K562 (cell line): ENCODE measurements at regions not wholly inside any gene's neighbourhood (a gene's known extent, or its start where the extent isn't known, plus 50 kb on each side); places are given as distances from the start of the nearest gene placed in this dataset.

ENCODE experiments used
- EHMT2 ChIP-seq: fragments of 450-650 bp; IDR thresholded peaks from 2 replicates; pipeline ENCODE4 v1.6.1; 2018; ENCODE audit warnings: antibody characterized with exemption
- ETV1 ChIP-seq: fragments of 450-650 bp; conservative IDR thresholded peaks from 2 replicates; pipeline ENCODE4 v1.6.1; 2016; ENCODE audit warnings: missing genetic modification characterization, control low read depth, low read depth, missing compliant biosample characterization
- ETV5 ChIP-seq: sonication (generic); formaldehyde crosslinking; IDR thresholded peaks from 2 replicates; pipeline ENCODE4 v1.4.0; 2020; ENCODE audit warnings: low read depth, mild to moderate bottlenecking, missing genetic modification reagents
- HLTF ChIP-seq: fragments of 450-650 bp; IDR thresholded peaks from 2 replicates; pipeline ENCODE4 v1.6.1; 2016
- HMG20B ChIP-seq: fragments of 250-450 bp; sonication (Bioruptor Pico); IDR thresholded peaks from 2 replicates; pipeline ENCODE4 v1.5.0; 2021; ENCODE audit warnings: mild to moderate bottlenecking
- ZBED1 ChIP-seq: IDR thresholded peaks from 2 replicates; pipeline ENCODE4 v1.6.1; 2014
- ZNF444 ChIP-seq: fragments of 250-450 bp; sonication (Bioruptor Pico); IDR thresholded peaks from 2 replicates; pipeline ENCODE4 v1.4.0; 2020; ENCODE audit warnings: mild to moderate bottlenecking, moderate library complexity
- ZNF57 ChIP-seq: fragments of 450-650 bp; formaldehyde crosslinking; IDR thresholded peaks from 2 replicates; pipeline ENCODE4 v1.4.0; 2020; ENCODE audit warnings: mild to moderate bottlenecking, moderate library complexity
- TF ChIP-seq, protein P1 (sequence below), 2 experiments: fragments of 150-350 bp in 1 of 2; IDR thresholded peaks; 2 replicates each; pipeline ENCODE4 v1.6.1; 2012 to 2016; ENCODE audit warnings: low read depth in 2 of 2, low read length in 2 of 2, mild to moderate bottlenecking in 1 of 2, moderate library complexity in 1 of 2
- TF ChIP-seq, protein P2 (sequence below): fragments of 450-650 bp; IDR thresholded peaks from one replicate; pipeline ENCODE4 v1.6.1; 2018; ENCODE audit warnings: mild to moderate bottlenecking, moderate library complexity; ENCODE audit not compliant: partially characterized antibody
- TF ChIP-seq, protein P3 (sequence below): fragments of 450-650 bp; formaldehyde crosslinking; IDR thresholded peaks from 2 replicates; pipeline ENCODE4 v1.4.0; 2022; ENCODE audit warnings: missing genetic modification characterization
- TF ChIP-seq, protein P4 (sequence below), 2 experiments: IDR thresholded peaks; 2 replicates each; pipeline ENCODE4 v1.6.1; 2011; ENCODE audit warnings: borderline replicate concordance in 1 of 2, control low read depth in 1 of 2, low read depth in 1 of 2, low read length in 1 of 2, mild to moderate bottlenecking in 1 of 2, mixed read lengths in 1 of 2, moderate library complexity in 1 of 2; ENCODE audit not compliant: insufficient read depth in 1 of 2, insufficient read length in 1 of 2, poor library complexity in 1 of 2, severe bottlenecking in 1 of 2; ENCODE audit errors: extremely low read depth in 1 of 2

DNA sequence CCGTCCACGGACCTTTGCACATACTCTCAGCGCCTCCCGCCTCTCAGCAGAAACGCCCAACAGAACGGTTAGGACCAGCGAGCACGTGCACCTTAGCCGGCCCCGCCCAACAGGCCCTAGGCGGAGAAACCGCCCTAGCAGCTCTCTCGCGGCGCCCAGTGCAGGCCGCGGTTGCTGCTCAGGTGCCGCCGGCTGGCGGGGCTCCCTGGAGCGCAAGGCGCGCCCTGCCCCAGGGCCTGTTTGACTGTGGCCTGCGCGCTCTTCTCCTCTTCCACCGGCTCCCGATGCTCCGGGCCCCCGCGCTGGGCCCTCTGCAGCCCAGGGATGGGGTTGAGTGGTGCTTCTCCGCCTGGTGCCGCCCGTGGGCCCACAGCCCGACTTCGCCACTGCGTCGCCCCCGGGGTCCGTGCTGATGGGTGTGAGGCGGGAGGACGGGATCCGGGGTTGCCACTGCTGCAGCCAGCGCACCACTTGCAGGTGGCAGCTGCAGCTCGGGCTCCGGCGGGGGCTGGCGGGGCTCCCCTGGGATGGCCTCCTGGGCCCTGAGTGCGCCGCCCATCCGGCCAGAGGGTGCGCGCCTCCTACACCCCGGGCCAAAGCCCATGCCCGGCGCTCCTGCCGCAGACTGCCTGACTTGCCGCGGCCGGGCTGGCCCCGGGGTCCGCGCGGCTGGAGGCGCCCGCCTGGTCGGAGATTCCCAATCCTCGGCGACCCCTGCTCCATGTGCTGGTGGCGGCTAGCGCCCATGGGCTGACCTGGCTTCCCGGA is 1889.4 kb upstream of the CDH9 start (continued):
- TF ChIP-seq, protein P1, sequence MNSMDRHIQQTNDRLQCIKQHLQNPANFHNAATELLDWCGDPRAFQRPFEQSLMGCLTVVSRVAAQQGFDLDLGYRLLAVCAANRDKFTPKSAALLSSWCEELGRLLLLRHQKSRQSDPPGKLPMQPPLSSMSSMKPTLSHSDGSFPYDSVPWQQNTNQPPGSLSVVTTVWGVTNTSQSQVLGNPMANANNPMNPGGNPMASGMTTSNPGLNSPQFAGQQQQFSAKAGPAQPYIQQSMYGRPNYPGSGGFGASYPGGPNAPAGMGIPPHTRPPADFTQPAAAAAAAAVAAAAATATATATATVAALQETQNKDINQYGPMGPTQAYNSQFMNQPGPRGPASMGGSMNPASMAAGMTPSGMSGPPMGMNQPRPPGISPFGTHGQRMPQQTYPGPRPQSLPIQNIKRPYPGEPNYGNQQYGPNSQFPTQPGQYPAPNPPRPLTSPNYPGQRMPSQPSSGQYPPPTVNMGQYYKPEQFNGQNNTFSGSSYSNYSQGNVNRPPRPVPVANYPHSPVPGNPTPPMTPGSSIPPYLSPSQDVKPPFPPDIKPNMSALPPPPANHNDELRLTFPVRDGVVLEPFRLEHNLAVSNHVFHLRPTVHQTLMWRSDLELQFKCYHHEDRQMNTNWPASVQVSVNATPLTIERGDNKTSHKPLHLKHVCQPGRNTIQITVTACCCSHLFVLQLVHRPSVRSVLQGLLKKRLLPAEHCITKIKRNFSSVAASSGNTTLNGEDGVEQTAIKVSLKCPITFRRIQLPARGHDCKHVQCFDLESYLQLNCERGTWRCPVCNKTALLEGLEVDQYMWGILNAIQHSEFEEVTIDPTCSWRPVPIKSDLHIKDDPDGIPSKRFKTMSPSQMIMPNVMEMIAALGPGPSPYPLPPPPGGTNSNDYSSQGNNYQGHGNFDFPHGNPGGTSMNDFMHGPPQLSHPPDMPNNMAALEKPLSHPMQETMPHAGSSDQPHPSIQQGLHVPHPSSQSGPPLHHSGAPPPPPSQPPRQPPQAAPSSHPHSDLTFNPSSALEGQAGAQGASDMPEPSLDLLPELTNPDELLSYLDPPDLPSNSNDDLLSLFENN (IDR thresholded peaks at IDR 0.05; ENCODE audit: low read depth in 2 of 2, low read length in 2 of 2): no peak
- TF ChIP-seq, protein P2, sequence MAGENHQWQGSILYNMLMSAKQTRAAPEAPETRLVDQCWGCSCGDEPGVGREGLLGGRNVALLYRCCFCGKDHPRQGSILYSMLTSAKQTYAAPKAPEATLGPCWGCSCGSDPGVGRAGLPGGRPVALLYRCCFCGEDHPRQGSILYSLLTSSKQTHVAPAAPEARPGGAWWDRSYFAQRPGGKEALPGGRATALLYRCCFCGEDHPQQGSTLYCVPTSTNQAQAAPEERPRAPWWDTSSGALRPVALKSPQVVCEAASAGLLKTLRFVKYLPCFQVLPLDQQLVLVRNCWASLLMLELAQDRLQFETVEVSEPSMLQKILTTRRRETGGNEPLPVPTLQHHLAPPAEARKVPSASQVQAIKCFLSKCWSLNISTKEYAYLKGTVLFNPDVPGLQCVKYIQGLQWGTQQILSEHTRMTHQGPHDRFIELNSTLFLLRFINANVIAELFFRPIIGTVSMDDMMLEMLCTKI: no peak
- TF ChIP-seq ETV5 (no peak), ETV1 (tag) (no peak), ZBED1 (no peak), ZNF444 (CRISPR knock-in tag) (no peak), ZNF57 (CRISPR knock-in tag) (no peak), HLTF (no peak), EHMT2 (no peak), HMG20B (no peak)
- TF ChIP-seq, protein P3, sequence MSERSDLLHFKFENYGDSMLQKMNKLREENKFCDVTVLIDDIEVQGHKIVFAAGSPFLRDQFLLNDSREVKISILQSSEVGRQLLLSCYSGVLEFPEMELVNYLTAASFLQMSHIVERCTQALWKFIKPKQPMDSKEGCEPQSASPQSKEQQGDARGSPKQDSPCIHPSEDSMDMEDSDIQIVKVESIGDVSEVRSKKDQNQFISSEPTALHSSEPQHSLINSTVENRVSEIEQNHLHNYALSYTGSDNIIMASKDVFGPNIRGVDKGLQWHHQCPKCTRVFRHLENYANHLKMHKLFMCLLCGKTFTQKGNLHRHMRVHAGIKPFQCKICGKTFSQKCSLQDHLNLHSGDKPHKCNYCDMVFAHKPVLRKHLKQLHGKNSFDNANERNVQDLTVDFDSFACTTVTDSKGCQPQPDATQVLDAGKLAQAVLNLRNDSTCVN (CRISPR knock-in tag): no peak
- TF ChIP-seq, protein P4, sequence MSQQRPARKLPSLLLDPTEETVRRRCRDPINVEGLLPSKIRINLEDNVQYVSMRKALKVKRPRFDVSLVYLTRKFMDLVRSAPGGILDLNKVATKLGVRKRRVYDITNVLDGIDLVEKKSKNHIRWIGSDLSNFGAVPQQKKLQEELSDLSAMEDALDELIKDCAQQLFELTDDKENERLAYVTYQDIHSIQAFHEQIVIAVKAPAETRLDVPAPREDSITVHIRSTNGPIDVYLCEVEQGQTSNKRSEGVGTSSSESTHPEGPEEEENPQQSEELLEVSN (IDR thresholded peaks at IDR 0.05; ENCODE audit: borderline replicate concordance in 1 of 2, extremely low read depth in 1 of 2, insufficient read depth in 1 of 2, insufficient read length in 1 of 2, low read depth in 1 of 2, low read length in 1 of 2, poor library complexity in 1 of 2, severe bottlenecking in 1 of 2): no peak
